Cardiac fibroblast (primary cell): ENCODE measurements at regions not wholly inside any gene's neighbourhood (a gene's known extent, or its start where the extent isn't known, plus 50 kb on each side); places are given as distances from the start of the nearest gene placed in this dataset.

Source experiments
- DNase-seq, 2 donors: peaks; one replicate each; pipeline versions ENCODE4 v3.0.0 to v3.0.0-alpha.2; 2010; ENCODE audit warnings: low read depth in 2 of 2
- H3K4me3 ChIP-seq, 2 donors: replicated peaks in 1 of 2; 1 replicate in 1 of 2; 2 replicates in 1 of 2; pipeline ENCODE4 v1.5.1; 2011; ENCODE audit warnings: low read depth in 2 of 2, low read length in 2 of 2, mild to moderate bottlenecking in 2 of 2, moderate library complexity in 1 of 2
- CTCF ChIP-seq: IDR thresholded peaks from one replicate; pipeline ENCODE4 v1.5.1; 2011; ENCODE audit warnings: low read depth, mild to moderate bottlenecking, low read length, inconsistent platforms

GRCh38 chr4:114103908-114104307, 124.5 kb upstream of the ARSJ start:
- no peak overlapping the region for H3K4me3 ChIP-seq
- TF ChIP-seq CTCF: no peak
- no peak for DNase-seq

- peak; percentile 10 to 69 for DNase-seq
- TF ChIP-seq CTCF: no peak
- no peak overlapping the region for H3K4me3 ChIP-seq
Observed at GRCh38 chr4:114108869-114109268, 129.4 kb upstream of the ARSJ start.

GRCh38 chr4:114109776-114110175, 130.3 kb upstream of the ARSJ start:
- no peak for TF ChIP-seq CTCF
- no peak overlapping the region for H3K4me3 ChIP-seq
- DNase-seq: peak in 1 of 2 donors; percentile 15

GRCh38 chr4:114115526-114115925, 136.1 kb upstream of the ARSJ start:
- H3K4me3 ChIP-seq: no peak overlapping the region
- no peak for TF ChIP-seq CTCF
- no peak for DNase-seq

GRCh38 chr4:114116861-114117260, 137.4 kb upstream of the ARSJ start:
- DNase-seq: no peak
- no peak overlapping the region for H3K4me3 ChIP-seq
- no peak for TF ChIP-seq CTCF

GRCh38 chr4:114121221-114121620, 141.8 kb upstream of the ARSJ start:
- no peak for TF ChIP-seq CTCF

GRCh38 chr4:114132199-114132598, 152.8 kb upstream of the ARSJ start:
- no peak overlapping the region for H3K4me3 ChIP-seq
- no peak for DNase-seq

More at GRCh38 chr4:114121221-114121620, 141.8 kb upstream of the ARSJ start:
- no peak for DNase-seq
- no peak overlapping the region for H3K4me3 ChIP-seq

More at GRCh38 chr4:114132199-114132598, 152.8 kb upstream of the ARSJ start:
- TF ChIP-seq CTCF: no peak
